Trophoblast cell (in vitro differentiated cells and primary cell): ENCODE measurements at regions not wholly inside any gene's neighbourhood (a gene's known extent, or its start where the extent isn't known, plus 50 kb on each side); places are given as distances from the start of the nearest gene placed in this dataset.

Source experiments
- DNase-seq, 2 donors: peaks; one replicate each; pipeline ENCODE4 v3.0.0-alpha.2; 2016
- H2AFZ ChIP-seq: 2 replicates; pipeline ENCODE4 v1.6.1; 2013; ENCODE audit warnings: low read length, moderate library complexity, mild to moderate bottlenecking; ENCODE audit not compliant: insufficient read depth, poor library complexity
- H2AK5ac ChIP-seq: 2 replicates; pipeline ENCODE4 v1.6.1; 2013; ENCODE audit warnings: mild to moderate bottlenecking, low read length
- H2BK120ac ChIP-seq: 2 replicates; pipeline ENCODE4 v1.6.1; 2013; ENCODE audit warnings: low read length, mild to moderate bottlenecking, moderate library complexity; ENCODE audit not compliant: insufficient read depth, poor library complexity
- H2BK12ac ChIP-seq: 2 replicates; pipeline ENCODE4 v1.6.1; 2013; ENCODE audit warnings: mild to moderate bottlenecking, low read length, moderate library complexity
- H2BK5ac ChIP-seq: 2 replicates; pipeline ENCODE4 v1.6.1; 2013; ENCODE audit warnings: low read length, low read depth, moderate library complexity, mild to moderate bottlenecking; ENCODE audit not compliant: poor library complexity
- H3K14ac ChIP-seq: 2 replicates; pipeline ENCODE4 v1.6.1; 2013; ENCODE audit warnings: mild to moderate bottlenecking, low read length
- H3K18ac ChIP-seq: 2 replicates; pipeline ENCODE4 v1.6.1; 2013; ENCODE audit warnings: mild to moderate bottlenecking, low read length
- H3K23ac ChIP-seq: 2 replicates; pipeline ENCODE4 v1.6.1; 2013; ENCODE audit warnings: low read length
- H3K27ac ChIP-seq: 2 replicates; pipeline ENCODE4 v1.5.1; 2013; ENCODE audit warnings: low read depth, mild to moderate bottlenecking, inconsistent platforms, low read length, moderate library complexity
- H3K27me3 ChIP-seq: 2 replicates; pipeline ENCODE4 v1.6.1; 2013; ENCODE audit warnings: inconsistent platforms, mild to moderate bottlenecking, low read length, moderate library complexity; ENCODE audit not compliant: insufficient read depth
- H3K36me3 ChIP-seq, 2 experiments: 1 replicate in 1 of 2; 2 replicates in 1 of 2; pipeline ENCODE4 v1.6.1; 2013; ENCODE audit warnings: low read length in 2 of 2, mild to moderate bottlenecking in 2 of 2, moderate library complexity in 1 of 2; ENCODE audit not compliant: insufficient read depth in 2 of 2, control insufficient read depth in 1 of 2
- H3K4ac ChIP-seq: 2 replicates; pipeline ENCODE4 v1.6.1; 2013; ENCODE audit warnings: low read depth, mild to moderate bottlenecking, low read length, moderate library complexity
- H3K4me1 ChIP-seq, 2 experiments: 1 replicate in 1 of 2; 2 replicates in 1 of 2; pipeline ENCODE4 v1.6.1; 2013; ENCODE audit warnings: low read length in 2 of 2, mild to moderate bottlenecking in 2 of 2, moderate library complexity in 1 of 2; ENCODE audit not compliant: insufficient read depth in 2 of 2, control insufficient read depth in 1 of 2
- H3K4me2 ChIP-seq: 2 replicates; pipeline ENCODE4 v1.6.1; 2013; ENCODE audit warnings: inconsistent platforms, mild to moderate bottlenecking, low read length, moderate library complexity
- H3K4me3 ChIP-seq: 2 replicates; pipeline ENCODE4 v1.5.1; 2013; ENCODE audit warnings: mild to moderate bottlenecking, low read depth, low read length, inconsistent platforms
- H3K79me1 ChIP-seq: one replicate; pipeline ENCODE4 v1.6.1; 2013; ENCODE audit warnings: low read length
- H3K79me2 ChIP-seq: 2 replicates; pipeline ENCODE4 v1.6.1; 2013; ENCODE audit warnings: low read length, mild to moderate bottlenecking; ENCODE audit not compliant: control insufficient read depth, insufficient read depth, poor library complexity
- H3K9ac ChIP-seq: 2 replicates; pipeline ENCODE4 v1.6.1; 2013; ENCODE audit warnings: mild to moderate bottlenecking, low read length
- H3K9me3 ChIP-seq: 2 replicates; pipeline ENCODE4 v1.6.1; 2013; ENCODE audit warnings: low read depth, mild to moderate bottlenecking, control low read depth, inconsistent platforms, low read length; ENCODE audit not compliant: insufficient read depth
- H4K12ac ChIP-seq: 2 replicates; pipeline ENCODE4 v1.6.1; 2013; ENCODE audit warnings: low read depth, mild to moderate bottlenecking, low read length, moderate library complexity
- H4K8ac ChIP-seq: 2 replicates; pipeline ENCODE4 v1.6.1; 2013; ENCODE audit warnings: low read depth, mild to moderate bottlenecking, low read length, moderate library complexity
- H4K91ac ChIP-seq: one replicate; pipeline ENCODE4 v1.6.1; 2013; ENCODE audit warnings: low read depth, mild to moderate bottlenecking, low read length, moderate library complexity
- WGBS: extraction: QIAGEN DNeasy Blood & Tissue Kit; methylation state at CpG from one replicate; pipeline ENCODE4 v1.1.7; 2013; ENCODE audit warnings: missing lambda C conversion rate; ENCODE audit not compliant: insufficient read length, insufficient coverage; ENCODE audit errors: extremely low coverage; 5-methylcytosine and 5-hydroxymethylcytosine counted together

DNA sequence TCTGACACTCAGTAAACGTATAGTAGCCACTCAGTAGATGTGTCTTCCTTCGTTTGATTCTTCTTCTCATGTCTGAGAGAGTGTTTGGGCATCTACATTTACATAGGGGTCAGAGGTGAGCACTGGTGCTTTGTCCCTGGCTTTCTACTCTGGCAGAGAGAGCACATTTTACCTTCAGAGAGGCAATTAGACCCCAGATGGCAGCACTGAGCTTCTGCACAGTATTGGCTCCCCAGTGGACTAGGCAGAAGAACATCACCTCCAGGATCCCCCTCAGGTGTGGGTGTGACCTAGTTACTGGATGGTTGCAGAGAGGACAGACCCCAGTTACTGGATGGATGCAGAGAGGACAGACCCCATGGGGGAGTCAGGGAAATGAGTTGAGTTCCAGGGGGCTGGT lies 327.2 kb downstream of the DHX35 start:
- DNase-seq: peak in 1 of 2 donors; percentile 13
- Histone ChIP-seq H4K8ac (no peak overlapping the region), H3K14ac (no peak overlapping the region), H2AK5ac (no peak overlapping the region), H3K36me3 (no peaks in the 10 kb centered on the region), H2BK12ac (no peak overlapping the region), H2BK120ac (no peak overlapping the region), H3K4me3 (no peak overlapping the region), H4K91ac (no peak overlapping the region), H3K79me1 (no peaks in the 10 kb centered on the region), H3K9ac (no peak overlapping the region), H3K27ac (no peak overlapping the region), H2AFZ (no peak overlapping the region), H3K4me2 (no peak overlapping the region), H3K4me1 (no peaks in the 10 kb centered on the region), H2BK5ac (no peak overlapping the region), H3K27me3 (no peaks in the 10 kb centered on the region), H3K4ac (no peak overlapping the region), H3K18ac (no peak overlapping the region), H3K9me3 (peaks cover 6% of the 10 kb centered on the region), H4K12ac (no peak overlapping the region), H3K79me2 (no peaks in the 10 kb centered on the region), H3K23ac (no peak overlapping the region)
- WGBS: no CpG with 5 or more reads among the region's 2 CpGs

DNA sequence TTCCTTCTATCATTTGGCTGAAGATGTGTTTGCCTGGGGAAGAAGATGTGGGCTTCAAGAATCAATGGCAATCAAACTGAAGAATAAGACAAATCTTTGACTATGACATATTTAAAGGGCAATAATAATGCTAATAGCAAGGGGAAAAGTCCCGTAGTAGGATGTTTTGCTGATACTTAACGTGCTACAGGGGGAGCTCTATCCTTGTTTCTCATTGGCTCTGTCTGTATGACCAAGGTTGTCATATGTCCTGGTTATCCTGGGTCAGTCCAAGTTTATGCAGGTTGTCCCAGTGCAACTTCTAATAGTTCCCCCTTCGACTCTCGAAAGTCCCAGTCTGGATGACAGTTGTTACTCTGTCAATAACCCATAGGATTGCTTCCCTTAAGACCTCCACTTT lies 321.3 kb downstream of the DHX35 start:
- no peak overlapping the region for H3K18ac ChIP-seq
- no peak overlapping the region for H3K4ac ChIP-seq
- no peak overlapping the region for H3K9ac ChIP-seq
- no CpG with 5 or more reads among the region's 4 CpGs for WGBS
- no peak overlapping the region for H3K23ac ChIP-seq
- no peak overlapping the region for H3K14ac ChIP-seq
- no peak overlapping the region for H2BK5ac ChIP-seq
- peaks cover 10% of the 10 kb centered on the region for H3K9me3 ChIP-seq
- H2AK5ac ChIP-seq: no peak overlapping the region
- no peaks in the 10 kb centered on the region for H3K79me1 ChIP-seq
- H2AFZ ChIP-seq: no peak overlapping the region
- no peak overlapping the region for H4K8ac ChIP-seq
- no peaks in the 10 kb centered on the region for H3K27me3 ChIP-seq
- no peak overlapping the region for H2BK12ac ChIP-seq
- no peaks in the 10 kb centered on the region for H3K4me1 ChIP-seq
- no peak for DNase-seq
- no peak overlapping the region for H3K4me2 ChIP-seq
- no peak overlapping the region for H4K12ac ChIP-seq
- no peak overlapping the region for H4K91ac ChIP-seq
- no peak overlapping the region for H3K27ac ChIP-seq
- no peak overlapping the region for H2BK120ac ChIP-seq
- no peak overlapping the region for H3K4me3 ChIP-seq
- no peaks in the 10 kb centered on the region for H3K36me3 ChIP-seq
- no peaks in the 10 kb centered on the region for H3K79me2 ChIP-seq

DNA sequence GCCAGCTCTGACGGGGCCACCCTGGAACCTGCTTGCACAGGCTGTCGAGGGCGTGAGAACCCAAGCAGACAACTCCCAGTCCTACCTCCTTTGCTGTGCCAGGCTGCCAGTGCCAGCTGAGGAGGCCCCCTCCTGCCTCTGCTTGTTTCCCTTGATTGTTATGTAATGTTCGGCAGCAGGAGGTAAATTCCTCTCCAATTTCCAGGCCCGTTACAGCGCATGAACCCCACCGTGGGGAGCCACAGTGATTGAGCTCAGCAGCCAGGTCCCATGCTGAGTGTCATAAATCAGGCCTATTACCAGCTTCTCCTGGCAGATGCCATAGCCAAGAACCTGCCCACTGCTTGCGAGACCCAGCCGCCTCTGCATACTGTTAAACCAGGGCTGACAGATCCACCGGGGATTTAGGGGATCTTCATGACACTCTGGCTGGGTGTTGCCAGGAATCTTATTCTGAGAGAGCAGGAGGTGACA lies 320.5 kb downstream of the DHX35 start:
- no CpG with 5 or more reads among the region's 10 CpGs for WGBS
- peaks cover 10% of the 10 kb centered on the region for H3K9me3 ChIP-seq
- H3K27ac ChIP-seq: no peak overlapping the region
- no peaks in the 10 kb centered on the region for H3K79me2 ChIP-seq
- no peak overlapping the region for H3K18ac ChIP-seq
- no peak for DNase-seq
- no peak overlapping the region for H4K12ac ChIP-seq
- H3K4me3 ChIP-seq: peak overlapping the region; percentile 39
- no peak overlapping the region for H3K14ac ChIP-seq
- H2BK5ac ChIP-seq: no peak overlapping the region
- H3K4me1 ChIP-seq: no peaks in the 10 kb centered on the region
- H3K9ac ChIP-seq: no peak overlapping the region
- no peak overlapping the region for H2AK5ac ChIP-seq
- H2AFZ ChIP-seq: no peak overlapping the region
- no peak overlapping the region for H3K4me2 ChIP-seq
- H2BK12ac ChIP-seq: no peak overlapping the region
- no peak overlapping the region for H4K8ac ChIP-seq
- no peak overlapping the region for H4K91ac ChIP-seq
- H3K36me3 ChIP-seq: no peaks in the 10 kb centered on the region
- no peak overlapping the region for H3K23ac ChIP-seq
- no peak overlapping the region for H3K4ac ChIP-seq
- H3K27me3 ChIP-seq: no peaks in the 10 kb centered on the region
- H2BK120ac ChIP-seq: no peak overlapping the region
- no peaks in the 10 kb centered on the region for H3K79me1 ChIP-seq

DNA sequence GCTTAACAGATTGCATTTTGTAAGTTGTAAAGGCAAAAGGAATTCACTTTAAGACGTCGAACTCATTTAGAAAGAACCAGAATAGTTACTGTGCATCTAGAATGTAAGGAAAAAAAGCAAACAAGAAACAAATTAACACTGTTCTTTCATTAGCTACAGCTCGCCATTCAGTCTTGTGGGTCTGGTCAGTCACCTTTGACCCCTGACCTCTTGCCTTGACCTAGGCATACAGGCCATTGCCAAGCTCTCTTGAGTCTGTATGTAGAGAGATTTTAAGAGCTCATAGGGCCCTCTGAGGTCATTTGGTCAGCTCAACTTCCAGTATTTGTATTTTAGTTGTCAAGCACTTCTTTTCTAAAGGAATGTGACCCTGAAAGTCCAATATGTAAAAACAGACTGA lies 318.7 kb downstream of the DHX35 start:
- Histone ChIP-seq H3K14ac (no peak overlapping the region), H3K18ac (no peak overlapping the region), H3K4ac (no peak overlapping the region), H2AK5ac (no peak overlapping the region), H3K36me3 (no peaks in the 10 kb centered on the region), H4K8ac (no peak overlapping the region), H3K4me1 (no peaks in the 10 kb centered on the region), H3K4me2 (no peak overlapping the region), H3K9ac (no peak overlapping the region), H3K23ac (no peak overlapping the region), H2BK12ac (no peak overlapping the region), H3K79me2 (no peaks in the 10 kb centered on the region), H4K91ac (no peak overlapping the region), H3K27ac (no peak overlapping the region), H2BK120ac (no peak overlapping the region), H2BK5ac (no peak overlapping the region), H3K27me3 (no peaks in the 10 kb centered on the region), H3K9me3 (peaks cover 4% of the 10 kb centered on the region), H4K12ac (no peak overlapping the region), H3K79me1 (no peaks in the 10 kb centered on the region), H2AFZ (no peak overlapping the region), H3K4me3 (no peak overlapping the region)
- no CpG with 5 or more reads among the region's 3 CpGs for WGBS
- DNase-seq: no peak
